Muscle layer of colon (tissue), 2 donors: ENCODE measurements at regions not wholly inside any gene's neighbourhood (a gene's known extent, or its start where the extent isn't known, plus 50 kb on each side); places are given as distances from the start of the nearest gene placed in this dataset.
"Not testable (repeated sequence)": the region's sequence is repeated elsewhere in the genome, so short reads cannot be mapped to it uniquely, and the experiment has no call there.

ENCODE experiments used
- H3K27ac ChIP-seq: one replicate; pipeline ENCODE4 v1.7.0; 2013; ENCODE audit warnings: low read depth, mild to moderate bottlenecking, low read length, moderate library complexity
- H3K27me3 ChIP-seq, 2 donors: one replicate each; pipeline ENCODE4 v1.7.0; 2013; ENCODE audit warnings: low read length in 2 of 2, mild to moderate bottlenecking in 2 of 2; ENCODE audit not compliant: insufficient read depth in 2 of 2, control insufficient read depth in 1 of 2
- H3K36me3 ChIP-seq: one replicate; pipeline ENCODE4 v1.7.0; 2013; ENCODE audit warnings: mild to moderate bottlenecking, low read length; ENCODE audit not compliant: insufficient read depth
- H3K4me1 ChIP-seq: one replicate; pipeline ENCODE4 v1.7.0; 2013; ENCODE audit warnings: mild to moderate bottlenecking, low read length; ENCODE audit not compliant: insufficient read depth
- H3K4me3 ChIP-seq, 2 donors: one replicate each; pipeline ENCODE4 v1.7.0; 2013; ENCODE audit warnings: low read length in 2 of 2, low read depth in 1 of 2, mild to moderate bottlenecking in 1 of 2, moderate library complexity in 1 of 2
- H3K9ac ChIP-seq: one replicate; pipeline ENCODE4 v1.7.0; 2013; ENCODE audit warnings: low read length
- H3K9me3 ChIP-seq: one replicate; pipeline ENCODE4 v1.7.0; 2013; ENCODE audit warnings: mild to moderate bottlenecking, low read length
- donor health status: abdominal sarcoma.
- donor health status: Adenocarcinoma of cecum.

DNA sequence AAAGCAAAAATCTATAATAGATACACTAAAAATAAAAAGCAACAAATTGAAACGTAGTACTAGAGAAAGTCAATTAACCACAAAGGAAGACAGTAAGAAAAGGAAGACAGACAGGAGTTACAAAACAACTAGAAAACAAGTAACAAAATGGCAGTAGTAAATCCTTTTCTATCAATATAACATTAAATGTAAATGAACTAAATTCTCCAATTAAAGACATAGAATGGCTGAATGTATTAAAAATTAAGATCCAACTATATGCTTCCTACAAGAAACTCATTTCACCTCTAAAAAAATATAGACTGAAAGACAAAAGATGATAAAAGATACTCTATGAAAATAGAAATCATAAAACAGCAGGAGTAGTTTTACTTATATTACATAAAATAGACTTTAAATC lies 79.1 kb downstream of the CTH start:
- Histone ChIP-seq H3K4me3 (no peak overlapping the region), H3K27me3 (no peaks in the 10 kb centered on the region), H3K9ac (no peak overlapping the region)

GRCh38 chr1:70495370-70495769 lies 84.3 kb downstream of the CTH start:
- peaks cover 5% of the 10 kb centered on the region for H3K4me1 ChIP-seq
- H3K9me3 ChIP-seq, result no peaks in the 10 kb centered on the region
- no peak overlapping the region for H3K4me3 ChIP-seq
- H3K27me3 ChIP-seq, result no peaks in the 10 kb centered on the region
- H3K27ac ChIP-seq, result no peak overlapping the region
- no peaks in the 10 kb centered on the region for H3K36me3 ChIP-seq
- no peak overlapping the region for H3K9ac ChIP-seq

More for the DNA sequence above, 79.1 kb downstream of the CTH start:
- Histone ChIP-seq H3K4me1 (no peaks in the 10 kb centered on the region), H3K9me3 (no peaks in the 10 kb centered on the region), H3K27ac (no peak overlapping the region), H3K36me3 (no peaks in the 10 kb centered on the region)

- no peaks in the 10 kb centered on the region for H3K9me3 ChIP-seq
- H3K9ac ChIP-seq, result no peak overlapping the region
- no peak overlapping the region for H3K4me3 ChIP-seq
Observed at GRCh38 chr1:70496181-70496580, 85.1 kb downstream of the CTH start.

DNA sequence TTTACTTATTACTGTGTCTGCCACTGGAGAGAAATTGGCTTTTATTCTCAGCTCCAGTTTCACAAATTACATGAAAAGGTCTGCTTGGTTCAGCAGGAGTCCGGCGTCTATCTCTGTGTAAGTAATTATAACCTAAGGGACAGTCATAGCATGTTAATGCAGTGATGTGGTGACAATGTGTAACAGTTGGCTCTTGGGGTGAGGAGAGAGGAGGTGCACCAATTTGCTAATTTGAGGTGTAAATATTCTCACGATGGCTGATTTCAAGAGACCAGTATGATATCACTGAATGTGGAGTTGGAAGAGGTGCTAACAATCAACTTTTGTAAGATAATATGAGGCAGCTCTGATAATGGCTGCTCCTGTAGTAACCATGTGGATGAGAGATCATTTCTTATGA lies 86.1 kb downstream of the CTH start:
- Histone ChIP-seq H3K36me3 (no peaks in the 10 kb centered on the region), H3K9me3 (no peaks in the 10 kb centered on the region), H3K4me1 (peaks cover 5% of the 10 kb centered on the region), H3K27ac (no peak overlapping the region), H3K9ac (no peak overlapping the region), H3K4me3 (no peak overlapping the region), H3K27me3 (no peaks in the 10 kb centered on the region)

More at GRCh38 chr1:70496181-70496580, 85.1 kb downstream of the CTH start:
- Histone ChIP-seq H3K4me1 (peaks cover 5% of the 10 kb centered on the region), H3K36me3 (no peaks in the 10 kb centered on the region), H3K27ac (no peak overlapping the region), H3K27me3 (no peaks in the 10 kb centered on the region)

DNA sequence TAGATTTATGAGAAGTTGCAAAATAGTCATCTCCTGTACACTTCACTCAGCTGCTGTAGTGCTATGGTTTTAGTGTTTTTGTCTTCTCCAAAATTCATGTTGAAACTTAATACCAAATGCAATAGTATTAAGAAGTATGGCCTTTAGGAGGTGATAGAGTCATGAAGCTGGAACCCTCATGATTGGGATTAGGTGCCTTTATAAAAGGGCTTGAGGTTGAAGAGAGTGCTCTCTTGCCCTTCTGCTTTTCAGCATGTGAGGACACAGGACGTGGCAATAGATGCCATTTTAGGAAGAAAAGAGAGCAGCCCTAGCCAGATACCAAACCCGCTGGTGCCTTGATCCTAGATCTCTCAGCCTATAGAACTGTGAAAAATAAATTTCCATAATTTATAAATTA lies 87.6 kb downstream of the CTH start:
- no peaks in the 10 kb centered on the region for H3K9me3 ChIP-seq
- H3K4me1 ChIP-seq, result peaks cover 5% of the 10 kb centered on the region
- H3K36me3 ChIP-seq, result no peaks in the 10 kb centered on the region
- H3K4me3 ChIP-seq, result no peak overlapping the region
- no peak overlapping the region for H3K27ac ChIP-seq
- no peaks in the 10 kb centered on the region for H3K27me3 ChIP-seq
- H3K9ac ChIP-seq, result no peak overlapping the region

DNA sequence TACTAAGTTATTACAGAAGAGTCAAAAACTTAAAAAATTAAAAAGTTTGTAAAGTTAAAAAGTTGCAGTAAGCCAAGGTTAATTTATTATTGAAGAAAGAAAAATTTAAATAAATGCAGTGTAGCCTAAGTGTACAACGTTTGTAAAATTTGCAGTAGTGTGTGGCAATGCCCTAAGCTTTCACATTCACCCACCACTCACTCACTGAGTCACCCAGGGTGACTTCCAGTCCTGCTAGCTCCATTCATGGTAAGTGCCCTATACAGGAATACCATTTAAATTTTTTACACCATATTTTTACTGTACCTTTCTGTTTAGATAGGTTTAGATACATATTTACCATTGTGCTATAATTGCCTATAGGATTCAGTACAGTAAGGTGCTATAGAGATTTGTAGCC lies 88.6 kb downstream of the CTH start:
- no peaks in the 10 kb centered on the region for H3K27me3 ChIP-seq
- peaks cover 11% of the 10 kb centered on the region for H3K4me1 ChIP-seq
- H3K36me3 ChIP-seq, result no peaks in the 10 kb centered on the region
- no peak overlapping the region for H3K9ac ChIP-seq
- H3K4me3 ChIP-seq, result no peak overlapping the region
- H3K9me3 ChIP-seq, result no peaks in the 10 kb centered on the region
- H3K27ac ChIP-seq, result no peak overlapping the region

DNA sequence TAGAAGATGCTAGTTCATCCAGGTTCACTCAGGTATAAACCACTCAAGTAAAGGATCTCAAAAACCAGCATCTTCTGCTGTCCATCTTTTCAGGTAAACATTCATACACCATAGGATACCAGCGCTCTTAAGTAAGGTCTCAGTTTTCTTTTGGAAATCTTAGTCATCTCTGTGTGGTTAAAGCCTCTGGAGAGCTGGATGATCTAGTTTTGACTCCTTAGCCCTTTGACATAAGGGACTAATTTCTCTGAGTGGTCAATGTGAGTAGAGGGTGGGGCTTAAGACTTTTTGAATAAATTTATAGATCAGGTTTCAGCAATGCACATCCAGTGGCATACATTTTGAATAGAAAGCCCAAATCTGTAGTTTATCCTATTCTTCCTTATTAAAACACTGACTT lies 92.3 kb downstream of the CTH start:
- no peak overlapping the region for H3K4me3 ChIP-seq
- H3K36me3 ChIP-seq, result no peaks in the 10 kb centered on the region
- no peaks in the 10 kb centered on the region for H3K27me3 ChIP-seq
- no peak overlapping the region for H3K27ac ChIP-seq
- H3K4me1 ChIP-seq, result peaks cover 13% of the 10 kb centered on the region
- H3K9me3 ChIP-seq, result no peaks in the 10 kb centered on the region
- no peak overlapping the region for H3K9ac ChIP-seq

GRCh38 chr1:70504176-70504820 lies 93.2 kb downstream of the CTH start:
- Histone ChIP-seq H3K9me3 (no peaks in the 10 kb centered on the region), H3K27ac (no peak overlapping the region), H3K4me1 (peaks cover 13% of the 10 kb centered on the region), H3K36me3 (no peaks in the 10 kb centered on the region), H3K9ac (no peak overlapping the region), H3K4me3 (no peak overlapping the region), H3K27me3 (no peaks in the 10 kb centered on the region)

DNA sequence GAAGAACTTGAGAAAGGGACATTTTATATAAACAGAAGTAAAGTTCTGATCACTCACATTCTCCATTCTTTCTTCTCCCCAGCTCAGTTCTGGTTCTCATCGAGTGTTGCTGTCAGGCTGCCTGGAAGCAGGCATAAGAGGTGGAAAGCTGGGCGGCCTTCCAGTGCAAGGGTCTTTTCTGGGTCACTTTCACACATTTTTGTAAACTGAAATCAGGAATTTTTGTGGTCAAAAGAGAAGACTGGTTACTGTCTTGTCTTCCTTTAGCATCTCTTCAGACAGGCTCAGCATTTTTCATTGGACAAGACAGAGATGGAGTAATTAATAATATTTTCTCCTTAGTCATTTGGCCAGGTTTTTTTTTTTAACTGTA lies 93.7 kb downstream of the CTH start:
- peaks cover 13% of the 10 kb centered on the region for H3K4me1 ChIP-seq
- H3K9ac ChIP-seq, result no peak overlapping the region
- H3K27ac ChIP-seq, result no peak overlapping the region
- no peak overlapping the region for H3K4me3 ChIP-seq
- H3K9me3 ChIP-seq, result no peaks in the 10 kb centered on the region
- no peaks in the 10 kb centered on the region for H3K27me3 ChIP-seq
- no peaks in the 10 kb centered on the region for H3K36me3 ChIP-seq

DNA sequence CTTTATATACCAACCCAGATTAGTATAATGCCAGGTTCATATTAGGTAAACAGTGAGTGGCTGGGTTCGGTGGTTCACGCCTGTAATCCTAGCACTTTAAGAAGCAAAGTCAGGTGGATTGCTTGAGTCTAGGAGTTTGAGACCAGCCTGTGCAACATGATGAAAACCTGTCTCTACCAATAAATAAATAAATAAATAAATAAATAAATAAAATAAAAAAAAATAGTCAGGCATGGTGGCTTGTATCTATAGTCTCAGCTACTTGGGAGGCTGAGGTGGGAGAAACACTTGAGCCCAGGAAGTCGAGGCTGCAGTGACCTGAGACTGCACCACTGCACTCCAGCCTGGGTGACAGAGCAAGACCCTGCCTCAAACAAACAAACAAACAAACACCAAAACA lies 96.9 kb downstream of the CTH start:
- H3K9me3 ChIP-seq, H3K9ac ChIP-seq, H3K36me3 ChIP-seq, H3K4me3 ChIP-seq, H3K27me3 ChIP-seq, H3K27ac ChIP-seq: not testable (repeated sequence)
- H3K4me1 ChIP-seq, result peaks cover 13% of the 10 kb centered on the region

DNA sequence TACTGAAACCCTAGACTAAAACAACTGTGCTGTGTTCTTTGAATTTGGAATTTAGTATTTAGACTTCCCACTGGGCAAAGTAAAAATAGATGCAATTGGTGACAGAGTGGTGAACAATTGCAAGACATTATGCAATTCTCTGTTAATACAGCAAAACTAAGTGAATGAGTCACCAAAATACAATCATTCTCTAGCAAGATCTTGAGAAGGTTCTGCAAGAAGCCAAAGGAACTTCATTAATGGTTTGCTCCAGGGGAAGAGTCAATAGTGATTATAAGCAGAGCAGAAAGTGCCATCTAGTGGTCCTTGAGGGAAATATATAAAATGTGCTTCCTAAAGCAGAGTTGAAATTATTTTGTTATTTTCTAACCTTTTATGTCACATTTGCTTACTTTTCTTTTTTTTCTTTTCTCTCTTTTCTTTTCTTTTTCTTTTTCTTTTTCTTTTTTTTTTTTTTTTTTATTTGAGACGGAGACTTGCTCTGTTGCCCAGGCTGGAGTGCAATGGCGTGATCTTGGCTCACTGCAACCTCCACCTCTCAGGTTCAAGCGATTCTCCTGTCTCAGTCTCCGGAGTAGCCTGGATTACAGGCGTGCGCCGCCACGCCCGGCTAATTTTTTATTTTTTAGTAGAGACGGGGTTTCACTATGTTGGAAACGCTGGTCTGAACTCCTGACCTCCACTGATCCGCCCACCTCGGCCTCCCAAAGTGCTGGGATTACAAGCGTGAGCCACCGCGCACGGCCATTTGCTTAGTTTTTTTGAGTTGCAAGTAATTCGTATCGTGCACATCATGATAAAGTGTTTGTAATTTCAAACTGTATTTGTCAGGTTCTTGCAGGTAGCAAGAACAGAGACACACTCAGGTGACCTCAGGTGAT lies 99.2 kb downstream of the CTH start:
- H3K4me1 ChIP-seq, result peaks cover 2% of the 10 kb centered on the region
- no peaks in the 10 kb centered on the region for H3K9me3 ChIP-seq
- H3K27ac ChIP-seq, result no peak overlapping the region
- no peaks in the 10 kb centered on the region for H3K27me3 ChIP-seq
- no peak overlapping the region for H3K4me3 ChIP-seq
- no peak overlapping the region for H3K9ac ChIP-seq
- H3K36me3 ChIP-seq, result no peaks in the 10 kb centered on the region

DNA sequence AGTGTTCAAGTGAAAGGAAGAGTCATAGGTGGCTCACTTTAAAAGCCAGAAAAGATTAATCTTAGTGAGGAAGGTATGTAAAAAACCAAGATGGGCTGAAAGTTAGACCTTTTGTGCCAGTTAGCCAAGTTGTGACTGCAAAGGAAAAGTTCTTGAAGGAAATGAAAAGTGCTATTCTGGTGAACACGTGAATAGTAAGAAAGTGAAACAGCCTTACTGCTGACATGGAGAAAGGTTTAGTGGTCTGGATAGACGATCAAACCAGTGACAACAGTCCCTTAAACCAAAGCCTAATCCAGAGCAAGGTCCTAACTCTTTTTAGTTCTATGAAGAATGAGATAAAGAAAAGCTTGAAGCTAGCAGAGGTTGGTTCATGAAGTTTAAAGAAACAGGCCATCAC lies 106.4 kb downstream of the CTH start:
- Histone ChIP-seq H3K36me3 (no peaks in the 10 kb centered on the region), H3K27me3 (no peaks in the 10 kb centered on the region), H3K4me3 (no peak overlapping the region), H3K9ac (no peak overlapping the region), H3K4me1 (peaks cover 5% of the 10 kb centered on the region), H3K9me3 (no peaks in the 10 kb centered on the region), H3K27ac (no peak overlapping the region)
